KMS-11 (cell line): ENCODE measurements at regions not wholly inside any gene's neighbourhood (a gene's known extent, or its start where the extent isn't known, plus 50 kb on each side); places are given as distances from the start of the nearest gene placed in this dataset.

Source experiments
- H2AFZ ChIP-seq: fragments of 200-600 bp; sonication (generic); 2 replicates; pipeline ENCODE4 v1.6.1; 2016; ENCODE audit warnings: antibody characterized with exemption, mixed run types, low read depth
- H3K27ac ChIP-seq: fragments of 200-600 bp; sonication (generic); 2 replicates; pipeline ENCODE4 v1.6.1; 2016; ENCODE audit warnings: mild to moderate bottlenecking, mixed run types
- H3K27me3 ChIP-seq: fragments of 200-600 bp; sonication (generic); 2 replicates; pipeline ENCODE4 v1.6.1; 2017; ENCODE audit warnings: mild to moderate bottlenecking, low read depth, mixed run types, moderate library complexity; ENCODE audit not compliant: insufficient read depth
- H3K36me3 ChIP-seq: fragments of 200-600 bp; sonication (generic); 2 replicates; pipeline ENCODE4 v1.6.1; 2017; ENCODE audit warnings: mild to moderate bottlenecking, mixed run types; ENCODE audit not compliant: insufficient read depth
- H3K4me1 ChIP-seq: fragments of 200-600 bp; sonication (generic); 2 replicates; pipeline ENCODE4 v1.6.1; 2016; ENCODE audit warnings: mild to moderate bottlenecking, low read depth, mixed run types; ENCODE audit not compliant: poor library complexity, severe bottlenecking
- H3K4me2 ChIP-seq: fragments of 200-600 bp; sonication (generic); 2 replicates; pipeline ENCODE4 v1.7.0; 2016; ENCODE audit warnings: mild to moderate bottlenecking, mixed run types
- H3K4me3 ChIP-seq: fragments of 200-600 bp; sonication (generic); IDR thresholded peaks from 2 replicates; pipeline ENCODE4 v1.6.1; 2017; ENCODE audit warnings: low read depth, low read length, mixed read lengths; ENCODE audit not compliant: insufficient read depth
- H3K79me2 ChIP-seq: fragments of 200-600 bp; sonication (generic); 2 replicates; pipeline ENCODE4 v1.6.1; 2016; ENCODE audit warnings: low read depth, mixed run types; ENCODE audit not compliant: insufficient read depth
- H3K9ac ChIP-seq: fragments of 200-600 bp; sonication (generic); 2 replicates; pipeline ENCODE4 v1.6.1; 2016; ENCODE audit warnings: mild to moderate bottlenecking, mixed run types
- H4K20me1 ChIP-seq: fragments of 200-600 bp; sonication (generic); 2 replicates; pipeline ENCODE4 v1.6.1; 2016; ENCODE audit warnings: mild to moderate bottlenecking, mixed run types; ENCODE audit not compliant: insufficient read depth
- TF ChIP-seq, protein P1 (sequence below): fragments of 200-600 bp; sonication (generic); conservative IDR thresholded peaks from 2 replicates; pipeline ENCODE4 v1.6.1; 2017; ENCODE audit warnings: low read depth, mild to moderate bottlenecking, antibody characterized with exemption, low read length, moderate library complexity, mixed read lengths

DNA sequence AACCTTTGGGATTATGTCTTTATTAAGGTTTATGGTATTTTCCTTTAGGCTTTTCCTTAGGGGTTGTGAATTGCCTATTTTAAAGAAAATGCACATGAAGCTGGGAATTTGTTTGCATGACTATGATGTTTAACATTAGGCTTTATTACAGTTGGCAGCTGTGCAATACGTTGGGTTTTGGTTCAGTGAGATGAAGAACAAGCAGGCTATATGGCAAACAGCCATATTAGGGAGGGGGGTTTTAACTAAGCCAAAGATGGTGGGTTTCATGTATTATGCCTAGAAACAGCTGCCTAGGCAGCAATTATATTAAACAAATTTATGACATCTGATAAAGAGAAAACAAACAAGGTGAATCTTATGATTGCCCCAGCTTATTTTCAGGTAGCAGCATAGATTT is 880.8 kb downstream of the FAM181B start:
- Histone ChIP-seq H4K20me1 (no peaks in the 10 kb centered on the region), H3K4me1 (no peaks in the 10 kb centered on the region), H3K4me2 (no peak overlapping the region), H3K4me3 (no peak overlapping the region), H3K36me3 (no peaks in the 10 kb centered on the region), H3K27me3 (no peaks in the 10 kb centered on the region), H3K27ac (no peak overlapping the region), H3K9ac (no peak overlapping the region), H3K79me2 (no peaks in the 10 kb centered on the region), H2AFZ (no peak overlapping the region)
- TF ChIP-seq, protein P1, sequence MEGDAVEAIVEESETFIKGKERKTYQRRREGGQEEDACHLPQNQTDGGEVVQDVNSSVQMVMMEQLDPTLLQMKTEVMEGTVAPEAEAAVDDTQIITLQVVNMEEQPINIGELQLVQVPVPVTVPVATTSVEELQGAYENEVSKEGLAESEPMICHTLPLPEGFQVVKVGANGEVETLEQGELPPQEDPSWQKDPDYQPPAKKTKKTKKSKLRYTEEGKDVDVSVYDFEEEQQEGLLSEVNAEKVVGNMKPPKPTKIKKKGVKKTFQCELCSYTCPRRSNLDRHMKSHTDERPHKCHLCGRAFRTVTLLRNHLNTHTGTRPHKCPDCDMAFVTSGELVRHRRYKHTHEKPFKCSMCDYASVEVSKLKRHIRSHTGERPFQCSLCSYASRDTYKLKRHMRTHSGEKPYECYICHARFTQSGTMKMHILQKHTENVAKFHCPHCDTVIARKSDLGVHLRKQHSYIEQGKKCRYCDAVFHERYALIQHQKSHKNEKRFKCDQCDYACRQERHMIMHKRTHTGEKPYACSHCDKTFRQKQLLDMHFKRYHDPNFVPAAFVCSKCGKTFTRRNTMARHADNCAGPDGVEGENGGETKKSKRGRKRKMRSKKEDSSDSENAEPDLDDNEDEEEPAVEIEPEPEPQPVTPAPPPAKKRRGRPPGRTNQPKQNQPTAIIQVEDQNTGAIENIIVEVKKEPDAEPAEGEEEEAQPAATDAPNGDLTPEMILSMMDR: no peak

DNA sequence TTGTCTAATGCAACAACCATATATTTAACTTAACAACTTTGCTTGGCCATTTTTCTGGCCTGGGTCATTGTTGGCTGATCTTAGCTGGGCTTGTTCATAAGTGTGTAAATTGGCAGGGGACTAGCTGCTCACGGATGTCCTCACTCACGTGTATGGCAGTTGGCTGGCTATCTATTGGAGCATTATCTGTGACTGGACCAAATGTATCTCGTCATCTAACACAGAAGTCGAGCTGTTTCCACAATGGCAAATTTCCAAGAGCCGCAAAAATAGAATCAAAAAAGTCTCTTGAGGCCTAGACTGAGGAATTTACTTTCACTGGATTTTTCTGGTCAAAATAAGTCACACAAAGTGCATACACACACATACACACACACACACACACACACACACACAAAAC is 893.3 kb downstream of the FAM181B start:
- TF ChIP-seq, protein P1: no peak
- Histone ChIP-seq H3K4me2 (no peak overlapping the region), H4K20me1 (no peaks in the 10 kb centered on the region), H3K79me2 (no peaks in the 10 kb centered on the region), H3K4me3 (no peak overlapping the region), H3K27ac (no peak overlapping the region), H2AFZ (no peak overlapping the region), H3K9ac (no peak overlapping the region), H3K36me3 (no peaks in the 10 kb centered on the region), H3K4me1 (no peaks in the 10 kb centered on the region), H3K27me3 (no peaks in the 10 kb centered on the region)

DNA sequence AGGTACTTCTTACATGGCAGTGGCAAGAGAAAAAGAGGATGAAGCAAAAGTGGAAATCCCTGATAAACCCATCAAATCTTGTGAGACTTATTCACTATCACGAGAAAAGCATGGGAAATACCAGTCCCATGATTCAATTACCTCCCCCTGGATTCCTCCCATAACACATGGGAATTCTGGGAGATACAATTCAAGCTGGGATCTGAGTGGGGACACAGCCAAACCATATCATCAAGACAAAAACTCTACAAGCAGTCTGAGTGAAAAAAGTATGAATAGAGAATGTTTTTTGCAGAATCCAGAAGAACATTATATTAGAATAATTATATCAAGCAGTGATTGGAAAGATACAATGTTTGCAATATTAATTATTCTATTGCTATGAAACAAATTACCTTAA is 893.7 kb downstream of the FAM181B start:
- Histone ChIP-seq H3K27ac (no peak overlapping the region), H3K4me1 (no peaks in the 10 kb centered on the region), H4K20me1 (no peaks in the 10 kb centered on the region), H3K4me3 (no peak overlapping the region), H3K36me3 (no peaks in the 10 kb centered on the region), H3K9ac (no peak overlapping the region), H3K4me2 (no peak overlapping the region), H2AFZ (no peak overlapping the region), H3K27me3 (no peaks in the 10 kb centered on the region), H3K79me2 (no peaks in the 10 kb centered on the region)
- TF ChIP-seq, protein P1: no peak

DNA sequence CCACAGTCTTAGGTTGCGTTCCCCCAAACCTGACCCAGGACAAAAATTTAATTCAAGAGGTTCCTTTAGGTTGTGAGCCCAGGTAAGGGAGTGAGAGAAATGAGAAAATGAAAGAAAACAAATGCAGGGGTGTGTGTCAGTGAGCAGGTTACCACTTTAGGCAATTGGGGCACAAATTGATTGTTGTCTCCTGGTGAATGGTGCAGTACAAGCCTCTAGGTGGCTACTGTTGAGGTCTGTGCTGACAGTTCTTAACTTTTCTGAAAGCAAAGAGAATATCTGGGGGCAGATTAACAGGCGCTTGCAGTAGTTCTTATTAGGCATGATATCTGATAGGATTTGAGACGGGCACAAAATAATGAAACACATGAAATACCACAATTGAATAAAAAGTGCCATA is 894.6 kb downstream of the FAM181B start:
- Histone ChIP-seq H3K9ac (no peak overlapping the region), H3K27me3 (no peaks in the 10 kb centered on the region), H3K4me2 (no peak overlapping the region), H3K79me2 (no peaks in the 10 kb centered on the region), H3K27ac (no peak overlapping the region), H4K20me1 (no peaks in the 10 kb centered on the region), H3K4me3 (no peak overlapping the region), H3K4me1 (no peaks in the 10 kb centered on the region), H3K36me3 (no peaks in the 10 kb centered on the region), H2AFZ (no peak overlapping the region)
- TF ChIP-seq, protein P1: no peak

DNA sequence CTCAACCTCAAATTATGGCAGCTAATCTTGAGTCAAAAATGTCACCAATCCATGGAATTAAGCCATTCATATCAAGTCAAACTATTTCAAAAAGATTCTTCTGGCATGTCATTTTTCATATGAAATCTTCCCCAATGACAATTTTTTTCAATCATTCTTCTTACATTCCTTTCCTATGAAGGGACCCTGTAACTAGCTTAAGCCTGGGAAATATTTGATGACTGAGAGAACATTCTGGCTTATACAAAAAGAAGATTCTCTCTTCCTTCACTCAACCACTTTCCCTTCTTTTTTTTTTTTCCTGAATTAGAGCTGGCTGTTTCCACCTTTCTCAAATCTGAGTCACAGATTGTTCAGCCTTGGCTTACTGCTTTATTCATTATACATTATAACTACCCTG is 903.7 kb downstream of the FAM181B start:
- Histone ChIP-seq H4K20me1 (no peaks in the 10 kb centered on the region), H3K4me1 (no peaks in the 10 kb centered on the region), H2AFZ (no peak overlapping the region), H3K79me2 (no peaks in the 10 kb centered on the region), H3K27me3 (no peaks in the 10 kb centered on the region), H3K27ac (no peak overlapping the region), H3K36me3 (no peaks in the 10 kb centered on the region), H3K9ac (no peak overlapping the region), H3K4me2 (no peak overlapping the region), H3K4me3 (no peak overlapping the region)
- TF ChIP-seq, protein P1: no peak
